ENCODE measurements at regions not wholly inside any gene's neighbourhood (a gene's known extent, or its start where the extent isn't known, plus 50 kb on each side); places are given as distances from the start of the nearest gene placed in this dataset.
"Not testable (repeated sequence)": the region's sequence is repeated elsewhere in the genome, so short reads cannot be mapped to it uniquely, and the experiment has no call there.

GRCh38 chr1:172938681-172939080, 112.1 kb downstream of the TNFSF18 start:
- Histone ChIP-seq H3K4me3 (ENCODE audit: extremely low read depth, insufficient read depth, low read length, poor library complexity, severe bottlenecking) (no peak overlapping the region), H3K9me3 (ENCODE audit: control insufficient read depth, low read length) (peaks cover 9% of the 10 kb centered on the region), H3K27ac (ENCODE audit: low read depth, low read length, severe bottlenecking) (no peak overlapping the region), H3K4me1 (ENCODE audit: control insufficient read depth, insufficient read depth, low read length, poor library complexity, severe bottlenecking) (peaks cover 16% of the 10 kb centered on the region), H3K36me3 (ENCODE audit: control insufficient read depth, insufficient read depth, low read length) (no peaks in the 10 kb centered on the region)

GRCh38 chr1:172939475-172939874, 111.3 kb downstream of the TNFSF18 start:
- Histone ChIP-seq H3K4me3 (ENCODE audit: extremely low read depth, insufficient read depth, low read length, poor library complexity, severe bottlenecking) (no peak overlapping the region), H3K36me3 (ENCODE audit: control insufficient read depth, insufficient read depth, low read length) (no peaks in the 10 kb centered on the region), H3K9me3 (ENCODE audit: control insufficient read depth, low read length) (peaks cover 9% of the 10 kb centered on the region), H3K27ac (ENCODE audit: low read depth, low read length, severe bottlenecking) (no peak overlapping the region), H3K4me1 (ENCODE audit: control insufficient read depth, insufficient read depth, low read length, poor library complexity, severe bottlenecking) (peaks cover 14% of the 10 kb centered on the region)
- 94 to 97% methylated on average over 4 of the region's 4 CpGs for WGBS, 2 experiments (ENCODE audit: insufficient coverage in 2 of 2)

GRCh38 chr1:172940174-172940855, 110.4 kb downstream of the TNFSF18 start:
- peaks cover 5% of the 10 kb centered on the region for H3K4me1 ChIP-seq (ENCODE audit: control insufficient read depth, insufficient read depth, low read length, poor library complexity, severe bottlenecking)
- no peak overlapping the region for H3K4me3 ChIP-seq (ENCODE audit: extremely low read depth, insufficient read depth, low read length, poor library complexity, severe bottlenecking)
- H3K9me3 ChIP-seq (ENCODE audit: control insufficient read depth, low read length) = peaks cover 7% of the 10 kb centered on the region
- WGBS, 2 experiments (ENCODE audit: insufficient coverage in 2 of 2) = 69 to 82% methylated on average over 2 to 4 of the region's 5 CpGs
- no peaks in the 10 kb centered on the region for H3K36me3 ChIP-seq (ENCODE audit: control insufficient read depth, insufficient read depth, low read length)
- no peak overlapping the region for H3K27ac ChIP-seq (ENCODE audit: low read depth, low read length, severe bottlenecking)

GRCh38 chr1:172941471-172941870, 109.3 kb downstream of the TNFSF18 start:
- Histone ChIP-seq H3K9me3 (ENCODE audit: control insufficient read depth, low read length) (no peaks in the 10 kb centered on the region), H3K4me1 (ENCODE audit: control insufficient read depth, insufficient read depth, low read length, poor library complexity, severe bottlenecking) (peaks cover 5% of the 10 kb centered on the region), H3K27ac (ENCODE audit: low read depth, low read length, severe bottlenecking) (no peak overlapping the region), H3K4me3 (ENCODE audit: extremely low read depth, insufficient read depth, low read length, poor library complexity, severe bottlenecking) (no peak overlapping the region), H3K36me3 (ENCODE audit: control insufficient read depth, insufficient read depth, low read length) (no peaks in the 10 kb centered on the region)
- WGBS, 2 experiments (ENCODE audit: insufficient coverage in 2 of 2) = 57 to 86% methylated on average over 1 of the region's 1 CpG

GRCh38 chr1:172941945-172942344, 108.8 kb downstream of the TNFSF18 start:
- H3K9me3 ChIP-seq (ENCODE audit: control insufficient read depth, low read length) = no peaks in the 10 kb centered on the region
- H3K27ac ChIP-seq (ENCODE audit: low read depth, low read length, severe bottlenecking) = no peak overlapping the region
- no peaks in the 10 kb centered on the region for H3K36me3 ChIP-seq (ENCODE audit: control insufficient read depth, insufficient read depth, low read length)
- peaks cover 7% of the 10 kb centered on the region for H3K4me1 ChIP-seq (ENCODE audit: control insufficient read depth, insufficient read depth, low read length, poor library complexity, severe bottlenecking)
- no peak overlapping the region for H3K4me3 ChIP-seq (ENCODE audit: extremely low read depth, insufficient read depth, low read length, poor library complexity, severe bottlenecking)
- 80% methylated on average over 1 of the region's 2 CpGs; no CpG with 5 or more reads in 1 of the 2 experiments for WGBS, 2 experiments (ENCODE audit: insufficient coverage in 2 of 2)

- not testable (repeated sequence) for H3K4me3 ChIP-seq (ENCODE audit: extremely low read depth, insufficient read depth, low read length, poor library complexity, severe bottlenecking); H3K9me3 ChIP-seq (ENCODE audit: control insufficient read depth, low read length); H3K4me1 ChIP-seq (ENCODE audit: control insufficient read depth, insufficient read depth, low read length, poor library complexity, severe bottlenecking); H3K36me3 ChIP-seq (ENCODE audit: control insufficient read depth, insufficient read depth, low read length); H3K27ac ChIP-seq (ENCODE audit: low read depth, low read length, severe bottlenecking)
- 100% methylated on average over 1 of the region's 2 CpGs; no CpG with 5 or more reads in 1 of the 2 experiments for WGBS, 2 experiments (ENCODE audit: insufficient coverage in 2 of 2)
Observed at GRCh38 chr1:172943138-172943537, 107.6 kb downstream of the TNFSF18 start.

GRCh38 chr1:172944931-172945330, 105.8 kb downstream of the TNFSF18 start:
- Histone ChIP-seq H3K9me3 (ENCODE audit: control insufficient read depth, low read length) (no peaks in the 10 kb centered on the region), H3K36me3 (ENCODE audit: control insufficient read depth, insufficient read depth, low read length) (no peaks in the 10 kb centered on the region), H3K4me1 (ENCODE audit: control insufficient read depth, insufficient read depth, low read length, poor library complexity, severe bottlenecking) (peaks cover 10% of the 10 kb centered on the region), H3K27ac (ENCODE audit: low read depth, low read length, severe bottlenecking) (no peak overlapping the region), H3K4me3 (ENCODE audit: extremely low read depth, insufficient read depth, low read length, poor library complexity, severe bottlenecking) (no peak overlapping the region)

- 86 to 100% methylated on average over 1 to 2 of the region's 2 CpGs for WGBS, 2 experiments (ENCODE audit: insufficient coverage in 2 of 2)
- H3K27ac ChIP-seq (ENCODE audit: low read depth, low read length, severe bottlenecking) = no peak overlapping the region
- peaks cover 5% of the 10 kb centered on the region for H3K4me1 ChIP-seq (ENCODE audit: control insufficient read depth, insufficient read depth, low read length, poor library complexity, severe bottlenecking)
- H3K4me3 ChIP-seq (ENCODE audit: extremely low read depth, insufficient read depth, low read length, poor library complexity, severe bottlenecking) = no peak overlapping the region
- H3K36me3 ChIP-seq (ENCODE audit: control insufficient read depth, insufficient read depth, low read length) = no peaks in the 10 kb centered on the region
- no peaks in the 10 kb centered on the region for H3K9me3 ChIP-seq (ENCODE audit: control insufficient read depth, low read length)
Observed at GRCh38 chr1:172946814-172947507, 103.8 kb downstream of the TNFSF18 start.

GRCh38 chr1:172948457-172948856, 102.3 kb downstream of the TNFSF18 start:
- no peak overlapping the region for H3K4me3 ChIP-seq (ENCODE audit: extremely low read depth, insufficient read depth, low read length, poor library complexity, severe bottlenecking)
- 83% methylated on average over 1 of the region's 1 CpG for WGBS, 2 experiments (ENCODE audit: insufficient coverage in 2 of 2)
- H3K4me1 ChIP-seq (ENCODE audit: control insufficient read depth, insufficient read depth, low read length, poor library complexity, severe bottlenecking) = peaks cover 5% of the 10 kb centered on the region
- no peaks in the 10 kb centered on the region for H3K36me3 ChIP-seq (ENCODE audit: control insufficient read depth, insufficient read depth, low read length)
- H3K27ac ChIP-seq (ENCODE audit: low read depth, low read length, severe bottlenecking) = no peak overlapping the region
- H3K9me3 ChIP-seq (ENCODE audit: control insufficient read depth, low read length) = no peaks in the 10 kb centered on the region

- Histone ChIP-seq H3K9me3 (ENCODE audit: control insufficient read depth, low read length) (no peaks in the 10 kb centered on the region), H3K4me1 (ENCODE audit: control insufficient read depth, insufficient read depth, low read length, poor library complexity, severe bottlenecking) (peaks cover 5% of the 10 kb centered on the region), H3K4me3 (ENCODE audit: extremely low read depth, insufficient read depth, low read length, poor library complexity, severe bottlenecking) (no peak overlapping the region), H3K27ac (ENCODE audit: low read depth, low read length, severe bottlenecking) (no peak overlapping the region), H3K36me3 (ENCODE audit: control insufficient read depth, insufficient read depth, low read length) (no peaks in the 10 kb centered on the region)
- WGBS, 2 experiments (ENCODE audit: insufficient coverage in 2 of 2) = 100% methylated on average over 1 of the region's 4 CpGs; no CpG with 5 or more reads in 1 of the 2 experiments
Observed at GRCh38 chr1:172949096-172949495, 101.6 kb downstream of the TNFSF18 start.

GRCh38 chr1:172950528-172950927, 100.2 kb downstream of the TNFSF18 start:
- WGBS, 2 experiments (ENCODE audit: insufficient coverage in 2 of 2) = 80% methylated on average over 1 of the region's 2 CpGs; no CpG with 5 or more reads in 1 of the 2 experiments
- Histone ChIP-seq H3K27ac (ENCODE audit: low read depth, low read length, severe bottlenecking) (no peak overlapping the region), H3K4me3 (ENCODE audit: extremely low read depth, insufficient read depth, low read length, poor library complexity, severe bottlenecking) (no peak overlapping the region), H3K9me3 (ENCODE audit: control insufficient read depth, low read length) (no peaks in the 10 kb centered on the region), H3K4me1 (ENCODE audit: control insufficient read depth, insufficient read depth, low read length, poor library complexity, severe bottlenecking) (peaks cover 10% of the 10 kb centered on the region), H3K36me3 (ENCODE audit: control insufficient read depth, insufficient read depth, low read length) (no peaks in the 10 kb centered on the region)

Data from mesodermal cell (in vitro differentiated cells).